NCI-H2196 (cell line): ENCODE measurements at regions not wholly inside any gene's neighbourhood (a gene's known extent, or its start where the extent isn't known, plus 50 kb on each side); places are given as distances from the start of the nearest gene placed in this dataset.
"Not testable (repeated sequence)": the region's sequence is repeated elsewhere in the genome, so short reads cannot be mapped to it uniquely, and the experiment has no call there.

ENCODE experiments used
- DNase-seq: peaks from one replicate; lab custom pipeline; 2025; ENCODE audit not compliant: unreplicated experiment; lab: John Stamatoyannopoulos, UW

GRCh38 chr11:97905101-97905500 lies 1115.6 kb upstream of the CNTN5 start:
- no peak for DNase-seq

GRCh38 chr11:97905671-97906070 lies 1115.1 kb upstream of the CNTN5 start:
- no peak for DNase-seq

GRCh38 chr11:97908354-97908753 lies 1112.4 kb upstream of the CNTN5 start:
- no peak for DNase-seq

DNA sequence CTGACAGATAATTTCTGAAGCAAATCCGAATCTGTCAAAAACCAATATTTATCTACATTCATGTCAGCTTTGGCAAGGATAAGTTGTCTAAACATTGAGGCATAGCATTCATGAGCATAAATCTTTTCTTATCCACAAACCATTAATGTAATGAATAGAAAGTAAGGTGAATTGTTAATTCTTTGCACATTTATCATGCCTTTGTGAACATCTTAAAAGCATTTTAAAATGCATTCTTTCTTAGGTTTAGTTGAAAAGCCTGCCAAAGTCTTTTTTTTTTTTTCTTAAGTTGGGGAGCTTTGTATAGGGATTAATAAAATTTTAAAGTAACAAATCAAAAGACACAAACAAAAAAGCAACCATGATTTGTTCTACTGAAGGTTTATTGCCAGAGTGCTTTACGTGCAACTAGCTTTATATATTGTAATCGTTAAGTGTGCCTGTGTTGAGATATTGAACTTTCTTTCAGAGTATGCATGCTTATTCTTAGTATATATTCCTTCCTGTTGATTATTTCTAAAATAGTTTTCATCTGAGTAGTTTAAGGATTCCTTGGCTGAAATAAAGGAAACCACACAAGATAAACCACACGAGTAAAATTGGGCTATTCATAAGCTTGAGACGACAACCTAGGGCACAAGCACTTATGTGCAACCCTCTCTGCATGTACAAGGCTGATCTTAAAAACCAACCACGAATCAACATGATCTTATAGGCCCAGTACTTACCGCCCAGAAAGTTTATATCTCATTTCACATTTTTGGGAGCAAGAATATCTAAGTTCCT lies 1110.9 kb upstream of the CNTN5 start:
- no peak for DNase-seq

- DNase-seq = no peak
These were observed 1108.1 kb upstream of the CNTN5 start for GRCh38 chr11:97912629-97913028.

DNA sequence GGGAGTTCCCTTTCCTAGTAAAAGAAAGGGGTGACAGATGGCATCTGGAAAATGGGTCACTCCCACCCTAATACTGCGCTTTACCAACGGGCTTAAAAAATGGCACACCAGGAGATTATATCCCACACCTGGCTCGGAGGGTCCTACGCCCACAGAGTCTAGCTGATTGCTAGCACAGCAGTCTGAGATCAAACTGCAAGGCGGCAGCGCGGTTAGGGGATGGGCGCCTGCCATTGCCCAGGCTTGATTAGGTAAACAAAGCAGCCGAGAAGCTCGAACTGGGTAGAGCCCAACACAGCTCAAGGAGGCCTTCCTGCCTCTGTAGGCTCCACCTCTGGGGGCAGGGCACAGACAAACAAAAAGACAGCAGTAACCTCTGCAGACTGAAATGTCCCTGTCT lies 1097.8 kb upstream of the CNTN5 start:
- DNase-seq = not testable (repeated sequence)

DNA sequence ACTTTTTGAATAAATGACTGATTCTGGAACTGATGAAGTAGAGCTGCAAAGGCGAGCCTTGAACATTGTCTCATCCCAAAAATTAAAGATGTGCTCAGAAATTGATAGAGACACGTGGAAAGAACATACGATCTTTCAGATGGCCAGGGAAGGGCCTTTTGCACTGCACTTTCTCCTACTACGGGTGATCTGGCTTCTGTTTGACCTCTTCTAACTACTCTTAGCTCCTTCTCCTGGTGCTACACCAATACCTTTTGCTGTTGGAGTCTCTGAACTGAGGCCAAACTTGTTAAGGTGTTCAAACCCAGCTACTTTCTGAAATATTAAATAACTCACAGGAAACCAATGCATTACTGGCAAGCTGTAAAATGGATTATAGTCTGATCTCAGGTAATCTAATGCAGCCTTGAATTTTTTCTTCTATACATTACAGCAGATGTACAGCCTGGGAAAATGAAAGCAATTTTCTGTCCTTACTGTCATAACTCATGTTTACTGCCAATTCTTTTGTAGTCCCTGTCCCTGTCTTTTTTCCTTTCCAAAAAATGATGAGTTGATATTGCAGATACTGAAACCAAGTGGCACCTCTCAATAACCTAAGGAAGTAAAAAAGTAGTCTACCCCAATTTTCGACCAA lies 1086.1 kb upstream of the CNTN5 start:
- DNase-seq = no peak

DNA sequence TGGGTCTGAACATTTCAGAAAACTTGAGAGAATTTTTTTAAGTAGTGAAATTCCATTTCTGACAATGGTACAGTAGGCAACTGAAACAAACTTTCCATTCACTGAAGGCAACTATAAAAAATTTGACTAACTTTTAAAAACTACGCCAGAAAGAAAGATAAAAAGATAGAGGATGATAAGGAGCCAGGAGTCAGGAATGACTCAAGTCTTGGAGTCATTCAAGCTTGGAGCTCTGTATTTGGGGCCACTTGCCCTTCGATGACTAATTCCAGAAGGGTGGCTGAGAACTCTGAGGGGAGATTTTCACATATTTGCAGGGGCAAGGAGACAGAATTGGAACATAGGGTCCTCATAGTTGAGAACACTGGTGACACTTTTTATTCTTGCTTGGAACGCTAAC lies 1083.2 kb upstream of the CNTN5 start:
- DNase-seq = no peak

- DNase-seq = no peak
These were observed 1082.0 kb upstream of the CNTN5 start for GRCh38 chr11:97938789-97939188.

GRCh38 chr11:97943493-97943892 lies 1077.3 kb upstream of the CNTN5 start:
- DNase-seq = no peak

DNA sequence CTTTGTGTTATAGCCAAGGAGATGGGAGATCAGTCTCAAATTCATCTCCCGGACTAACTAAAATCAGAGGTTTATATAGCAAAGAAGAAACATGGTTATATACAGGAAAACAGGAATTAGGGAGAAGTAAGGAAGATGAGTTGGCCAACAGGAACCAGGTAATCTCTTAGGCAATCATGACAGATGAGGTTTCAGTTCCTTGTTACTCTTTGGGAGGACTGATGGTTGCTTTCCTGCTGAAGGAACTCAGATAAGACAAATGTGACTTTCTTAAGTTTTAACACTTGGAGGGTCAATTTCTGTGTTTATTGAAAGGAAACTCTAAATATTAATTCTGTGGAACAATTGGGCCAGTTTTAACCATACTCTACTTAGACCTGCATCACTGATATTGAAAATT lies 1072.0 kb upstream of the CNTN5 start:
- no peak for DNase-seq

DNA sequence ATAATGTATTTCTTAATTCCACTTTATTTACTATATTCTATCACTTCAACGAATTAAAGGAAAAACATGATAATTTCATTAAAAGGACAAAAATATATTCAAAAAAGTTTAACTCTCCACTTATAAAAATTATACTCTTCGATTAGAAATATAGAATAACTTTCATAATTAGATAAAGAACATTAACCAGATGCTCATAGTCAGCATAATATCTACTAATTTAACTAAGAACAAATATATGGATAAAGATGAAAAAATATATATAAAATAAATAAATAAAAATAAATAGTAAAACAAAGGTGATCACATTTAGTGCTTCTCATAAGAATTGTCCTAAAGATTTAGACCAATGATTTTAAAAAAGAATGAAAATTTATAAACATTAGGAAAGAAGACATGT lies 1065.2 kb upstream of the CNTN5 start:
- DNase-seq = no peak

DNA sequence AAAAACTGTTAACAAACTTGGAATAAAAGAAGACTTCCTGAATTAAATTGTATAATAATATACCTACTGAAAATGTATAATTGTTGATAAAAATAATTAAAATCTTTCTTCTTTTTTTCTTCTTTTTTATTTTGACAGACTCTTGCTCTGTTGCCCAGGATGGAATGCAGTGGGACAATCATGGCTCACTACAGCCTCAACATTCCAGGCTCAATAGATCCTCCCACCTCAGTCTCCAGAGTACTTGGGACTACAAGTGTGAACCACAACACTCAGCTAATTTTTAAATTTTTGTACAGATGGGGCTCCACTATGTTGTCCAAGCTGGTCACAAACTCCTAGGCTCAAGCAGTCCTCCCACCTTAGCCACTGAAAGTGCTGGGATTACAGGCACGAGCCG lies 1063.8 kb upstream of the CNTN5 start:
- DNase-seq = no peak

DNA sequence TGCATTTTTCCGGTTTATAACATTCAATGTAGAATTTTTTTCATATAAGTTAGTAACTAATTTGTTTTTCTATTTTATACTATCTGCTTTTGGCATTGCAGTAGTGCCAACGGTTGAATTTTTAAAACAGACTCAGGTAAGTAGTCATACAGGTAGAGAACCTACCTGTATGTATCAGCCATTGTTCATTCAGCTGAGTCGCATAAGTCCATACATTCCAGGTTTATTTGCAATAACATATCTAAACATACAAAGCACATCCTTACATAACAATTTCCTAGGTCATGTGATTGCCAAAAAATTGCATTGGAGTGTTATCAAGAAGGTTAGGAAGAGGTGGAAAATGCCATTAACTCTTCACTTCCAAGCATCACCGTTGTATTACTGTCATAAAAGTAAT lies 1059.3 kb upstream of the CNTN5 start:
- no peak for DNase-seq

GRCh38 chr11:97962758-97963157 lies 1058.0 kb upstream of the CNTN5 start:
- no peak for DNase-seq

GRCh38 chr11:97963528-97964331 lies 1057.0 kb upstream of the CNTN5 start:
- no peak for DNase-seq

GRCh38 chr11:97964332-97965004 lies 1056.3 kb upstream of the CNTN5 start:
- no peak for DNase-seq

DNA sequence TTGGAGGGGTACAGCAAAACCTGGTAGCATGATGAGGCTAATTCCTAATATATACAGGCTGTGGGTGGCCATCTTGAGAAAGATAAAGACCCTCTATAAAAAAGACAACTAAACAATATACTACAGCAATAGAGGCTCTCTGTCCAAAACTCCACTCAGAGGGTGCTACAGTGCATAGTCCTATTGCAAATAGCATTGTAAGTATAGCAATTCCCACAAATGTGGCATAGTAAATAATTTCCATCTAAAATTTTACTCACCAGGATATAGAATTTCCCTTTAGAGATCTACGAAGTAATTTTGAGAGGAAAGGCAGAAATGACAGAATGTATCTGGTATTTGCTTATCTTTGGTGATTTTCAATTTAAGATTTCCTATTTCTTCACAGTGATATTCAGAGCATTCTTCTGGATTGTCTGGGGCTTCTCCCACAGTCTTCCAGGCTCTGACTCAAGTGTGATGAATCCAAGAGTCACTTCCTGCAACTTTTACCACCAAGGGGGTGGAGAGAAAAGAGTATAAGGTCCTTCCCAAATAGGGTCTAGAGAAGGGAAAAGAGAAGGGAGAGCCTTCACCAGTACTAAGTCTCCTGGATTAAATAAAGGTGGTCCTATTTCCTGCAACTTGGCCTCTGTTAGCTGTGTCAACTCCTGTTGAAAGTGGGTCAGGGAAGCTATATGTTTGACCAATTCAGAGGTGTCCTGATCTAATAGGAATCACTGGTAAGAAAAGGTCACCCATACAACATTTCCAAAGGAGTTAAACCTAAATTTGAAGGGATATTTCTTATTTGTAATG lies 1054.7 kb upstream of the CNTN5 start:
- no peak for DNase-seq

DNA sequence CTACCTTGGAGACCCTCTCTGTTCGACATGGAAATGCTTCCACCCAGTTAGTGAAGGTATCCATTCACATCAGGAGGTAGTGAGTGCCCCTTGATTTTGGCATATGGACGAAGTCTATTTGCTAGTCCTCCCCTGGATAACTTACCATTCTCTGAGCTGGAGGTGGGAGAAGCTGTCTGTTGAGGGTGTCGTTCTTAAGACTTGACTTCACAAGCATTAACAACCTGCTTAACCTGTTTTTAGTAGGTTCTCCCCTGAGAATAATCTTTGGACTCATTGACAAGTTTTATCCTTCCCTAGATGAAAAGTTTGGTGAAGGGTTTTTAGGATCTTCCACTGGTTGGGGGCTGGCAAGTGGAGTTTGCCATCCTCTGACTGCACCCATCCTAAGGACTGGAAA lies 1053.8 kb upstream of the CNTN5 start:
- no peak for DNase-seq

DNA sequence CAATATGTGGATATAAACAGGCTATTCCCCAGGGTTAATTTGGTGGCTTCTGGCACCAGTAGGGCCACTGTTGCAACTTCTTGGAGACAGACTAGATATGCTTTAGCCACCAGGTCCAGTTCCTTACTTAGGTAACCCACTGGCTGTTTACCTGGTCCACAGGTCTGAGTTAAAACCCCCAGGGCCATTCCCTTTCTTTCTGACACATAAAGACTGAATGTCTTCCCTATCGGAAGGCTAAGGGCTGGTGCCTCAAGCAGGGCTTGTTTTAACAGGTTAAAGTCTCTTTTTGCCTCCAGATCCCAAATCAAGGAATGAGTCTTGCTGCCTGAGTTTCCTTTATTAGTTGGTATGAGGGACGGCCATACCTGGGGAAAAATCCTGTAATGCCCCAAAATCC lies 1052.7 kb upstream of the CNTN5 start:
- no peak for DNase-seq

DNA sequence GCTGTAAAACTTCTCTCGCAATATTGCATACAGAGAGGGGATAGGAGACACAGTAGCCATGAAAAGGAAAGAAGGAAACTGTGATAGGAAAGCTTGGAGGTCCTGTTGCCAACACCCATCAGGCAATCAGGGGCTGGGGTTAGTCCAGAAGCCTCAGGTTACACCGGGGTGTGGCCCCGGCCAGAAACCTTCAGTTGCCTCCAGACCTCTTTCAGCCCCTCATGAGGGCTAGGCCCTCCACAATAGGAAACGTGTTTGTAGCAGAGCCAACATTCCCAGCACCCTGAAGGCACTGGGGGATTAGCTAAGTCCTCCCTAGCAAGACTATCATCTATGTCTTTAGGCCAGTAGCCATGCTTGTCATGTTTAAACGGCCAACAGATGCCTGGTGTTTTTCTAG lies 1048.0 kb upstream of the CNTN5 start:
- DNase-seq = no peak
